ENCODE measurements at regions not wholly inside any gene's neighbourhood (a gene's known extent, or its start where the extent isn't known, plus 50 kb on each side); places are given as distances from the start of the nearest gene placed in this dataset.

- no peak overlapping the region for H3K4me3 Mint-ChIP-seq
- H3K27ac Mint-ChIP-seq, result no peak overlapping the region
- DNase-seq, result no peak
- no peaks in the 10 kb centered on the region for H3K36me3 Mint-ChIP-seq
- ATAC-seq, result no peak
- POLR2A ChIA-PET, result no interaction called here
- peaks cover 0 to 2% (median 0%) of the 10 kb centered on the region in 5 donors for H3K27me3 Mint-ChIP-seq
- H3K4me1 Mint-ChIP-seq, result no peaks in the 10 kb centered on the region
- peaks cover 0 to 9% (median 0%) of the 10 kb centered on the region in 9 donors for H3K9me3 Mint-ChIP-seq
Observed at GRCh38 chr3:117630885-117631284, 921.3 kb downstream of the TUSC7 start.

GRCh38 chr3:117631781-117632180 is 922.2 kb downstream of the TUSC7 start:
- DNase-seq, result no peak
- Mint-ChIP-seq H3K4me1 (no peaks in the 10 kb centered on the region), H3K36me3 (no peaks in the 10 kb centered on the region), H3K27ac (no peak overlapping the region), H3K9me3 (peaks cover 0 to 9% (median 0%) of the 10 kb centered on the region in 9 donors), H3K27me3 (peaks cover 0 to 2% (median 0%) of the 10 kb centered on the region in 5 donors), H3K4me3 (no peak overlapping the region)
- no peak for ATAC-seq
- POLR2A ChIA-PET, result no interaction called here

- Mint-ChIP-seq H3K4me3 (no peak overlapping the region), H3K27me3 (peaks cover 0 to 2% (median 0%) of the 10 kb centered on the region in 5 donors), H3K4me1 (no peaks in the 10 kb centered on the region), H3K36me3 (no peaks in the 10 kb centered on the region), H3K27ac (no peak overlapping the region), H3K9me3 (peaks cover 0 to 9% (median 0%) of the 10 kb centered on the region in 9 donors)
- ATAC-seq (no peak), DNase-seq (no peak)
- POLR2A ChIA-PET, result no interaction called here
Observed at GRCh38 chr3:117632191-117632590, 922.6 kb downstream of the TUSC7 start.

GRCh38 chr3:117633207-117633606 is 923.6 kb downstream of the TUSC7 start:
- DNase-seq, result no peak
- Mint-ChIP-seq H3K9me3 (peaks cover 0 to 9% (median 0%) of the 10 kb centered on the region in 9 donors), H3K36me3 (no peaks in the 10 kb centered on the region), H3K27me3 (peaks cover 0 to 2% (median 0%) of the 10 kb centered on the region in 5 donors), H3K4me1 (no peaks in the 10 kb centered on the region), H3K27ac (no peak overlapping the region), H3K4me3 (no peak overlapping the region)
- POLR2A ChIA-PET, result no interaction called here
- ATAC-seq, result no peak

- ATAC-seq (no peak), DNase-seq (no peak)
- Mint-ChIP-seq H3K4me1 (no peaks in the 10 kb centered on the region), H3K27ac (no peak overlapping the region), H3K9me3 (peaks cover 0 to 14% (median 3%) of the 10 kb centered on the region in 9 donors), H3K4me3 (no peak overlapping the region), H3K36me3 (no peaks in the 10 kb centered on the region), H3K27me3 (peaks cover 0 to 2% (median 0%) of the 10 kb centered on the region in 5 donors)
- POLR2A ChIA-PET, result no interaction called here
Observed at GRCh38 chr3:117637666-117638065, 928.1 kb downstream of the TUSC7 start.

- Mint-ChIP-seq H3K4me1 (no peaks in the 10 kb centered on the region), H3K36me3 (peaks cover 0 to 4% (median 0%) of the 10 kb centered on the region in 3 donors), H3K9me3 (peaks cover 0 to 25% (median 6%) of the 10 kb centered on the region in 9 donors), H3K4me3 (no peak overlapping the region), H3K27me3 (peaks cover 0 to 5% (median 0%) of the 10 kb centered on the region in 5 donors), H3K27ac (no peak overlapping the region)
- no peak for DNase-seq
- ATAC-seq, result no peak
- POLR2A ChIA-PET, result no interaction called here
Observed at GRCh38 chr3:117644203-117644602, 934.6 kb downstream of the TUSC7 start.

GRCh38 chr3:117645561-117646242 is 936.1 kb downstream of the TUSC7 start:
- no peak overlapping the region for H3K27ac Mint-ChIP-seq
- H3K4me3 Mint-ChIP-seq, result no peak overlapping the region
- H3K27me3 Mint-ChIP-seq, result peaks cover 0 to 5% (median 0%) of the 10 kb centered on the region in 5 donors
- ATAC-seq (no peak), DNase-seq (no peak)
- peaks cover 0 to 25% (median 6%) of the 10 kb centered on the region in 9 donors for H3K9me3 Mint-ChIP-seq
- H3K4me1 Mint-ChIP-seq, result no peaks in the 10 kb centered on the region
- H3K36me3 Mint-ChIP-seq, result peaks cover 0 to 4% (median 0%) of the 10 kb centered on the region in 3 donors
- POLR2A ChIA-PET, result no interaction called here

DNA sequence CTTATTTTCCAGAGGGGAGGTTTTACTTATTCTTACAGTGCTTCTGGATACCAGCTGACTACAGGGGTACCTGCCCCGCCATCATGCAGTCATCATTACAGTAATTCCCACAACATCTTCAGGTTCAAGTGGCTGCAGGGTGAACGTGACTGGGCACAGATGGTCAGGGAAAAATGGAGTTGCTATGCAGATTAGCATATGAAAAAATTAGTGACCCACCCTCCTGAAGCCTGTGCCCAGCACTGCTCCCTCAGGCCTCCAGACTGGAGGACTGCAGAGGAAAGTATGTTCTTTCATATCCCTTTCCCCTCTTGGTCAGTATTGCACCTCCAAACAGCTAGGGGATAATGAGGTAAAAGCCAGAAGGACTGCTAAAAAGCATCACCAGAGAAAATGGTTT is 937.9 kb downstream of the TUSC7 start:
- H3K4me3 Mint-ChIP-seq, result no peak overlapping the region
- peaks cover 0 to 13% (median 7%) of the 10 kb centered on the region in 9 donors for H3K9me3 Mint-ChIP-seq
- no peak for ATAC-seq
- H3K27me3 Mint-ChIP-seq, result peaks cover 0 to 5% (median 0%) of the 10 kb centered on the region in 5 donors
- no peak for DNase-seq
- POLR2A ChIA-PET, result no interaction called here
- no peak overlapping the region for H3K27ac Mint-ChIP-seq
- H3K4me1 Mint-ChIP-seq, result no peaks in the 10 kb centered on the region
- peaks cover 0 to 4% (median 0%) of the 10 kb centered on the region in 3 donors for H3K36me3 Mint-ChIP-seq

DNA sequence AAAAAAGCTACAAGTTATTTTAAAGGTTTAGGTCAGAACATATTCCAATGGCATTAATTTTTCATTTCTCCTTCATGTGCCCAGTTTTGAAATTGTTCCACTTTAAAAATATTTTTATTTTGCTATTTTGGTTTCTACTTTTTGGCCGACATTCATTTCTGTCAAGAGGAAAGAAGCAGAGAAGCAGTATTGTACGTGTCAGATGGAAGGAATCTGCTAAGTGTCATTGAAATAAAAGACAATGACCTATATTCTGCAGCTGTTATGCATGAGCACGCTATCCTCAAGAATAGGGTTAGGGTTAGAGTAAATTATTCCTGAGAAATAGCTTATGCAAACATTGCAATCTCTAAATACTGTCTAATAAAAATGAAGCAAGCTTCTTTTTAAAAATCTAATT is 941.7 kb downstream of the TUSC7 start:
- H3K27me3 Mint-ChIP-seq, result no peaks in the 10 kb centered on the region
- no peak overlapping the region for H3K4me3 Mint-ChIP-seq
- H3K36me3 Mint-ChIP-seq, result no peaks in the 10 kb centered on the region
- ATAC-seq, result no peak
- POLR2A ChIA-PET, result no interaction called here
- no peaks in the 10 kb centered on the region for H3K4me1 Mint-ChIP-seq
- H3K9me3 Mint-ChIP-seq, result peaks cover 0 to 5% (median 0%) of the 10 kb centered on the region in 9 donors
- DNase-seq, result no peak
- H3K27ac Mint-ChIP-seq, result no peak overlapping the region

GRCh38 chr3:117656391-117656790 is 946.8 kb downstream of the TUSC7 start:
- no peaks in the 10 kb centered on the region for H3K4me1 Mint-ChIP-seq
- no peaks in the 10 kb centered on the region for H3K36me3 Mint-ChIP-seq
- DNase-seq (no peak), ATAC-seq (no peak)
- peaks cover 0 to 5% (median 0%) of the 10 kb centered on the region in 9 donors for H3K9me3 Mint-ChIP-seq
- no peaks in the 10 kb centered on the region for H3K27me3 Mint-ChIP-seq
- H3K27ac Mint-ChIP-seq, result no peak overlapping the region
- H3K4me3 Mint-ChIP-seq, result no peak overlapping the region
- POLR2A ChIA-PET, result no interaction called here

GRCh38 chr3:117657278-117657677 is 947.7 kb downstream of the TUSC7 start:
- DNase-seq, result no peak
- Mint-ChIP-seq H3K4me3 (no peak overlapping the region), H3K27ac (no peak overlapping the region), H3K9me3 (peaks cover 0 to 6% (median 0%) of the 10 kb centered on the region in 9 donors), H3K27me3 (no peaks in the 10 kb centered on the region), H3K4me1 (no peaks in the 10 kb centered on the region), H3K36me3 (no peaks in the 10 kb centered on the region)
- ATAC-seq, result no peak
- POLR2A ChIA-PET, result no interaction called here

DNA sequence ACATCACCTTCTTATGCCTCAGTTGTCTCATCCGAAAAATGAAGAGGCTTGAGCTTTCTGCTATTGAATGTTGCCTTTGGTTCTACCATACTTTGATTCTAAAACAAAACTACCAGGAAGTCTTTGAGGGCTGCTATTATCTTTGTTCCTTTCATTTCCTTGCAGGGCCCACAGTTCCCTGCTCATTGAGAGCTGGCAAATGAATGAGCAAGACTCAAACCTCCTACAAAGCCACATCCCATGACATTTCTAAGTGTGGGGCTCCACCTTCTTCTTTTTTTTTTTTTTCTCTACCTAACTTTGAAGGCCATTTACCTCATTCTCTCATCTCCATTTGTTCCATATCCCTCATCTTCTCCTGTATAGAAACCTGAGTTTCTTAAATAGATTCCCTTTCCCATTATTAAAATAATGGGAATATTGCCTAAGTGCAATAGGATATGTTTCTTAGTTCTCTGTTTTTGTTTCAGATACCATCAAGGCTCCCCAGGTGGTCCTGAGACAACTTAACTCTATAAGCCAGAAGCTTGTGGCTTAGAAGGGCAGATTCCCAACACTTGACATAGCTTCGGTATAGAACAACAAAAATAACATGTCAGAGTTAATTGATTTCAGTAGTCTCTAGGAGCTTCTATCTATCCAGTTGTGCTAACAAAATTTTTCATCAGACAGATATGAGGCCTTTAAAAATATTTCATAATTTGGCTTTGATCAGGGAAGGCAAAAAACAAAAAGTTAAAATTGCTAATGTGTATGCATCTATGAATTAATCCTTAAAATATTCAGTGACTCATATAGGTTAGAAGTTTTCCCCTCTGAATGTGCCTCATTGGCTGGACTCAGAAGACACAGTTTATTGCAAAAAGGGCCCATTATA is 951.6 kb downstream of the TUSC7 start:
- H3K4me1 Mint-ChIP-seq, result no peaks in the 10 kb centered on the region
- POLR2A ChIA-PET, result no interaction called here
- no peak for ATAC-seq
- no peak for DNase-seq
- H3K36me3 Mint-ChIP-seq, result no peaks in the 10 kb centered on the region
- no peak overlapping the region for H3K4me3 Mint-ChIP-seq
- no peak overlapping the region for H3K27ac Mint-ChIP-seq
- no peaks in the 10 kb centered on the region for H3K27me3 Mint-ChIP-seq
- peaks cover 0 to 22% (median 2%) of the 10 kb centered on the region in 9 donors for H3K9me3 Mint-ChIP-seq

DNA sequence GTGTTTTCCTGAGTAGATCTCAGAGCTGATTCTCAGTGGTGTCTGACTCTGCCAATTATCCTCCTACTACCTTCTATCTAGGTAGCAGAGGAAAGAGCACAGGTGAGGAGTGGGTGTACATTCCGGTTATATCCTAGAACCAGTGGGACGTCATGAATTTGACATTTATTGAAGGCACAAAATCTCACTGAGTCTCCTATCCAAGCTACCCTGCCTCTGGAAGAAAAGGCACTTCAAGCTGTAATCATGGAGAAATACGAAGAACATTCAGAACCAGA is 952.2 kb downstream of the TUSC7 start:
- H3K4me3 Mint-ChIP-seq, result no peak overlapping the region
- no peaks in the 10 kb centered on the region for H3K27me3 Mint-ChIP-seq
- H3K36me3 Mint-ChIP-seq, result no peaks in the 10 kb centered on the region
- no peak overlapping the region for H3K27ac Mint-ChIP-seq
- ATAC-seq (no peak), DNase-seq (no peak)
- POLR2A ChIA-PET, result no interaction called here
- peaks cover 0 to 22% (median 2%) of the 10 kb centered on the region in 9 donors for H3K9me3 Mint-ChIP-seq
- H3K4me1 Mint-ChIP-seq, result no peaks in the 10 kb centered on the region
